ENCODE measurements at regions not wholly inside any gene's neighbourhood (a gene's known extent, or its start where the extent isn't known, plus 50 kb on each side); places are given as distances from the start of the nearest gene placed in this dataset.

DNA sequence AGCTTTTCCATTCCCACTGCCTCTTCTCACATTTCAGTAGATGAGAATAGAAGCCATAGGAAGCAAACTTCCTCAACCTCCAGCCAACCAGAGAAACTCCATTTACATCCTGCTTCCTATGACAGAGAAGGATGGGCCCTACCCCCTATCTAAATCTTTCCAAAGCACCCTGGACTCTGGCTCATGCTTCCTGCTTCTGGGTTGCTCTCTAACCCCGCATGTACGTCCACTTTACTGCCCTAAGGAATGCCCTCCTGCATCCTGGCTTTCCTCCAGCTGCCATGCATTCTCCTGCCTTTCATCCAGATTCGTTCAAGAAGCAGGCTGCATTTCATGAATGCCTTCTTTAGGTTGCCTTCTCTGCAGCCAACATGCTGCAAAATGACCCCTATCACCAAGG, 91.9 kb downstream of the FAM217A start (continued):
- TF ChIP-seq, protein P1, sequence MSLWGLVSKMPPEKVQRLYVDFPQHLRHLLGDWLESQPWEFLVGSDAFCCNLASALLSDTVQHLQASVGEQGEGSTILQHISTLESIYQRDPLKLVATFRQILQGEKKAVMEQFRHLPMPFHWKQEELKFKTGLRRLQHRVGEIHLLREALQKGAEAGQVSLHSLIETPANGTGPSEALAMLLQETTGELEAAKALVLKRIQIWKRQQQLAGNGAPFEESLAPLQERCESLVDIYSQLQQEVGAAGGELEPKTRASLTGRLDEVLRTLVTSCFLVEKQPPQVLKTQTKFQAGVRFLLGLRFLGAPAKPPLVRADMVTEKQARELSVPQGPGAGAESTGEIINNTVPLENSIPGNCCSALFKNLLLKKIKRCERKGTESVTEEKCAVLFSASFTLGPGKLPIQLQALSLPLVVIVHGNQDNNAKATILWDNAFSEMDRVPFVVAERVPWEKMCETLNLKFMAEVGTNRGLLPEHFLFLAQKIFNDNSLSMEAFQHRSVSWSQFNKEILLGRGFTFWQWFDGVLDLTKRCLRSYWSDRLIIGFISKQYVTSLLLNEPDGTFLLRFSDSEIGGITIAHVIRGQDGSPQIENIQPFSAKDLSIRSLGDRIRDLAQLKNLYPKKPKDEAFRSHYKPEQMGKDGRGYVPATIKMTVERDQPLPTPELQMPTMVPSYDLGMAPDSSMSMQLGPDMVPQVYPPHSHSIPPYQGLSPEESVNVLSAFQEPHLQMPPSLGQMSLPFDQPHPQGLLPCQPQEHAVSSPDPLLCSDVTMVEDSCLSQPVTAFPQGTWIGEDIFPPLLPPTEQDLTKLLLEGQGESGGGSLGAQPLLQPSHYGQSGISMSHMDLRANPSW (CRISPR knock-in tag; conservative IDR thresholded peaks at IDR 0.05; ENCODE audit: low read depth) = no peak
- TF ChIP-seq, protein P2, sequence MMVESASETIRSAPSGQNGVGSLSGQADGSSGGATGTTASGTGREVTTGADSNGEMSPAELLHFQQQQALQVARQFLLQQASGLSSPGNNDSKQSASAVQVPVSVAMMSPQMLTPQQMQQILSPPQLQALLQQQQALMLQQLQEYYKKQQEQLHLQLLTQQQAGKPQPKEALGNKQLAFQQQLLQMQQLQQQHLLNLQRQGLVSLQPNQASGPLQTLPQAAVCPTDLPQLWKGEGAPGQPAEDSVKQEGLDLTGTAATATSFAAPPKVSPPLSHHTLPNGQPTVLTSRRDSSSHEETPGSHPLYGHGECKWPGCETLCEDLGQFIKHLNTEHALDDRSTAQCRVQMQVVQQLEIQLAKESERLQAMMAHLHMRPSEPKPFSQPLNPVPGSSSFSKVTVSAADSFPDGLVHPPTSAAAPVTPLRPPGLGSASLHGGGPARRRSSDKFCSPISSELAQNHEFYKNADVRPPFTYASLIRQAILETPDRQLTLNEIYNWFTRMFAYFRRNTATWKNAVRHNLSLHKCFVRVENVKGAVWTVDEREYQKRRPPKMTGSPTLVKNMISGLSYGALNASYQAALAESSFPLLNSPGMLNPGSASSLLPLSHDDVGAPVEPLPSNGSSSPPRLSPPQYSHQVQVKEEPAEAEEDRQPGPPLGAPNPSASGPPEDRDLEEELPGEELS (CRISPR knock-in tag; IDR thresholded peaks at IDR 0.05) = no peak
- no peak for TF ChIP-seq SMAD4 (CRISPR knock-in tag; IDR thresholded peaks at IDR 0.05)
- TF ChIP-seq FOXP1 (CRISPR knock-in tag; IDR thresholded peaks at IDR 0.05; ENCODE audit: borderline replicate concordance) = no peak
- no peak for TF ChIP-seq OVOL2 (CRISPR knock-in tag; IDR thresholded peaks at IDR 0.05; ENCODE audit: borderline replicate concordance)
- no peak for TF ChIP-seq CBFB (CRISPR knock-in tag; IDR thresholded peaks at IDR 0.05; ENCODE audit: low read depth)
- TF ChIP-seq NR1H2 (CRISPR knock-in tag; IDR thresholded peaks at IDR 0.05) = no peak
- no peak for TF ChIP-seq NFYB (CRISPR knock-in tag; conservative IDR thresholded peaks at IDR 0.05; ENCODE audit: low read depth)
- no peak for TF ChIP-seq TP53 (CRISPR knock-in tag; IDR thresholded peaks at IDR 0.05)

DNA sequence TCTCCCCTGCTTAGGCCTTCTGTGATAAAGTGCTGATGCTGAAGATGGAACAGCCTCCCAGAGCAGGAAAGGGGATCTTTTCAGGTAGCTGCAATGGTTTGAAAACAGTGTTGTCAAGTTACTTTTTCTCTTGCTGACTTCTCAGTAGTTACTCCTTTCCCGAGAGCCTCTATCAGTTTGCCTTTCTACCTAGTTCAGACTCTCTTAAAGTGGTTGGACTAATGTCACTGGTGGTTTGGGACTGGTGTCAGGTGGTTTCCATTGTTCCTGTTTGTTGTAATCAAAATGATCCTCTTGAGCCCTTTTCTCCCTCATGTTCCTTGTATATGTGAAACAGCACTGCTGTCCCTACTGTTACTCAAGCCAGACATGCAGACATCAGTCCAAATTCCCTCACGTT, 91.4 kb downstream of the FAM217A start:
- H3K4me3 Mint-ChIP-seq = no peak overlapping the region
- no peak for DNase-seq (ENCODE audit: low spot score)
- no peaks in the 10 kb centered on the region for H3K9me3 Mint-ChIP-seq
- H3K4me1 Mint-ChIP-seq = peaks cover 59% of the 10 kb centered on the region
- ChIA-PET POLR2A (no interaction called here), CTCF (interaction anchor here (2.5 to 6.0 kb wide), 2 partner anchors 9 to 138 kb away, joined by 27 to 83 read pairs; partner anchors contain the start of gene FAM50B)
- peak overlapping the region; percentile 55 for H3K27ac Mint-ChIP-seq
- H3K27me3 Mint-ChIP-seq (ENCODE audit: low read depth) = no peaks in the 10 kb centered on the region
- ATAC-seq = no peak
- no peaks in the 10 kb centered on the region for H3K36me3 Mint-ChIP-seq
- TF ChIP-seq, protein P3, sequence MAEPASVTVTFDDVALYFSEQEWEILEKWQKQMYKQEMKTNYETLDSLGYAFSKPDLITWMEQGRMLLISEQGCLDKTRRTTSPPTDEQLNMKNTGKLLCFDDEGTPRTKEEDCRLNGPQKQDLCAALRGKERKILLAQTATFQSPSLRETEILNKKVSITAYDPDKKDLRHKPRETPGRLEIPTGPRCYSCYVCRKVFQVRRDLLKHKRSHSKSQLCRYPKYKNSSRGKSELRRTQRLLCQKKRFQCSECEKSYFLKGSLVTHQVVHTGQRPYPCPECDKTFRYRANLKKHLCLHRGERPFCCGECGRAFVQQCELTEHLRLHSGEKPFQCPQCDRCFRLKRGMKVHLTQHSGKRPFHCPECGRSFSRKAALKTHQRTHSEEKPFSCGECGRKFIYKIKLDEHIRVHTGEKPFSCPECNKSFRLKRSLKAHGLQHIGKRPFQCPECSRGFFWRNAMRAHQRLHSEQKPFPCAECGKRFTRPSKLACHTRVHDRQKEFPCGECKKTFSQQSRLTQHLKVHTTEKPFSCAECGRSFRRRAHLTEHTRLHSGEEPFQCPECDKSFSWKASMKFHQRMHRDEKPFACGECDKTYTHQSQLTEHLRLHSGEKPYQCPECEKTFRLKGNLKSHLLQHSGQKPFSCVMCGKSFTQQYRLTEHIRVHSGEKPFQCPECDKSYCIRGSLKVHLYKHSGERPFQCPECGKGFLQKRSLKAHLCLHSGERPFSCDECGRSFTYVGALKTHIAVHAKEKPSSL (CRISPR knock-in tag; conservative IDR thresholded peaks at IDR 0.05) = no peak
- TF ChIP-seq, protein P4, sequence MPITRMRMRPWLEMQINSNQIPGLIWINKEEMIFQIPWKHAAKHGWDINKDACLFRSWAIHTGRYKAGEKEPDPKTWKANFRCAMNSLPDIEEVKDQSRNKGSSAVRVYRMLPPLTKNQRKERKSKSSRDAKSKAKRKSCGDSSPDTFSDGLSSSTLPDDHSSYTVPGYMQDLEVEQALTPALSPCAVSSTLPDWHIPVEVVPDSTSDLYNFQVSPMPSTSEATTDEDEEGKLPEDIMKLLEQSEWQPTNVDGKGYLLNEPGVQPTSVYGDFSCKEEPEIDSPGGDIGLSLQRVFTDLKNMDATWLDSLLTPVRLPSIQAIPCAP (CRISPR knock-in tag; IDR thresholded peaks at IDR 0.05) = no peak
- TF ChIP-seq TEAD1 (CRISPR knock-in tag; IDR thresholded peaks at IDR 0.05) (no peak), ELF4 (CRISPR knock-in tag; IDR thresholded peaks at IDR 0.05; ENCODE audit: low read depth) (no peak), FOXJ3 (CRISPR knock-in tag; IDR thresholded peaks at IDR 0.05; ENCODE audit: borderline replicate concordance) (no peak), TP53 (CRISPR knock-in tag; IDR thresholded peaks at IDR 0.05) (no peak), HMGA2 (CRISPR knock-in tag; IDR thresholded peaks at IDR 0.05) (no peak), IRF2 (CRISPR knock-in tag; IDR thresholded peaks at IDR 0.05; ENCODE audit: borderline replicate concordance, low read depth) (no peak), ZNF219 (CRISPR knock-in tag; IDR thresholded peaks at IDR 0.05; ENCODE audit: borderline replicate concordance) (no peak), NFATC4 (CRISPR knock-in tag; IDR thresholded peaks at IDR 0.05) (no peak), RELA (CRISPR knock-in tag; IDR thresholded peaks at IDR 0.05; ENCODE audit: borderline replicate concordance) (no peak)
- TF ChIP-seq, protein P5, sequence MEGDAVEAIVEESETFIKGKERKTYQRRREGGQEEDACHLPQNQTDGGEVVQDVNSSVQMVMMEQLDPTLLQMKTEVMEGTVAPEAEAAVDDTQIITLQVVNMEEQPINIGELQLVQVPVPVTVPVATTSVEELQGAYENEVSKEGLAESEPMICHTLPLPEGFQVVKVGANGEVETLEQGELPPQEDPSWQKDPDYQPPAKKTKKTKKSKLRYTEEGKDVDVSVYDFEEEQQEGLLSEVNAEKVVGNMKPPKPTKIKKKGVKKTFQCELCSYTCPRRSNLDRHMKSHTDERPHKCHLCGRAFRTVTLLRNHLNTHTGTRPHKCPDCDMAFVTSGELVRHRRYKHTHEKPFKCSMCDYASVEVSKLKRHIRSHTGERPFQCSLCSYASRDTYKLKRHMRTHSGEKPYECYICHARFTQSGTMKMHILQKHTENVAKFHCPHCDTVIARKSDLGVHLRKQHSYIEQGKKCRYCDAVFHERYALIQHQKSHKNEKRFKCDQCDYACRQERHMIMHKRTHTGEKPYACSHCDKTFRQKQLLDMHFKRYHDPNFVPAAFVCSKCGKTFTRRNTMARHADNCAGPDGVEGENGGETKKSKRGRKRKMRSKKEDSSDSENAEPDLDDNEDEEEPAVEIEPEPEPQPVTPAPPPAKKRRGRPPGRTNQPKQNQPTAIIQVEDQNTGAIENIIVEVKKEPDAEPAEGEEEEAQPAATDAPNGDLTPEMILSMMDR (IDR thresholded peaks at IDR 0.05) = no peak
- TF ChIP-seq, protein P1 (CRISPR knock-in tag; conservative IDR thresholded peaks at IDR 0.05; ENCODE audit: low read depth) = no peak
- TF ChIP-seq, protein P6, sequence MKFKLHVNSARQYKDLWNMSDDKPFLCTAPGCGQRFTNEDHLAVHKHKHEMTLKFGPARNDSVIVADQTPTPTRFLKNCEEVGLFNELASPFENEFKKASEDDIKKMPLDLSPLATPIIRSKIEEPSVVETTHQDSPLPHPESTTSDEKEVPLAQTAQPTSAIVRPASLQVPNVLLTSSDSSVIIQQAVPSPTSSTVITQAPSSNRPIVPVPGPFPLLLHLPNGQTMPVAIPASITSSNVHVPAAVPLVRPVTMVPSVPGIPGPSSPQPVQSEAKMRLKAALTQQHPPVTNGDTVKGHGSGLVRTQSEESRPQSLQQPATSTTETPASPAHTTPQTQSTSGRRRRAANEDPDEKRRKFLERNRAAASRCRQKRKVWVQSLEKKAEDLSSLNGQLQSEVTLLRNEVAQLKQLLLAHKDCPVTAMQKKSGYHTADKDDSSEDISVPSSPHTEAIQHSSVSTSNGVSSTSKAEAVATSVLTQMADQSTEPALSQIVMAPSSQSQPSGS (CRISPR knock-in tag; IDR thresholded peaks at IDR 0.05; ENCODE audit: borderline replicate concordance, low read depth) = no peak
- TF ChIP-seq, protein P7, sequence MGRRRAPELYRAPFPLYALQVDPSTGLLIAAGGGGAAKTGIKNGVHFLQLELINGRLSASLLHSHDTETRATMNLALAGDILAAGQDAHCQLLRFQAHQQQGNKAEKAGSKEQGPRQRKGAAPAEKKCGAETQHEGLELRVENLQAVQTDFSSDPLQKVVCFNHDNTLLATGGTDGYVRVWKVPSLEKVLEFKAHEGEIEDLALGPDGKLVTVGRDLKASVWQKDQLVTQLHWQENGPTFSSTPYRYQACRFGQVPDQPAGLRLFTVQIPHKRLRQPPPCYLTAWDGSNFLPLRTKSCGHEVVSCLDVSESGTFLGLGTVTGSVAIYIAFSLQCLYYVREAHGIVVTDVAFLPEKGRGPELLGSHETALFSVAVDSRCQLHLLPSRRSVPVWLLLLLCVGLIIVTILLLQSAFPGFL (CRISPR knock-in tag; IDR thresholded peaks at IDR 0.05; ENCODE audit: borderline replicate concordance) = no peak

Data from WTC11 (cell line).